ENCODE measurements at regions not wholly inside any gene's neighbourhood (a gene's known extent, or its start where the extent isn't known, plus 50 kb on each side); places are given as distances from the start of the nearest gene placed in this dataset.
A peak's percentile ranks its signal among the peaks of the same experiment; 100 is the strongest.

DNA sequence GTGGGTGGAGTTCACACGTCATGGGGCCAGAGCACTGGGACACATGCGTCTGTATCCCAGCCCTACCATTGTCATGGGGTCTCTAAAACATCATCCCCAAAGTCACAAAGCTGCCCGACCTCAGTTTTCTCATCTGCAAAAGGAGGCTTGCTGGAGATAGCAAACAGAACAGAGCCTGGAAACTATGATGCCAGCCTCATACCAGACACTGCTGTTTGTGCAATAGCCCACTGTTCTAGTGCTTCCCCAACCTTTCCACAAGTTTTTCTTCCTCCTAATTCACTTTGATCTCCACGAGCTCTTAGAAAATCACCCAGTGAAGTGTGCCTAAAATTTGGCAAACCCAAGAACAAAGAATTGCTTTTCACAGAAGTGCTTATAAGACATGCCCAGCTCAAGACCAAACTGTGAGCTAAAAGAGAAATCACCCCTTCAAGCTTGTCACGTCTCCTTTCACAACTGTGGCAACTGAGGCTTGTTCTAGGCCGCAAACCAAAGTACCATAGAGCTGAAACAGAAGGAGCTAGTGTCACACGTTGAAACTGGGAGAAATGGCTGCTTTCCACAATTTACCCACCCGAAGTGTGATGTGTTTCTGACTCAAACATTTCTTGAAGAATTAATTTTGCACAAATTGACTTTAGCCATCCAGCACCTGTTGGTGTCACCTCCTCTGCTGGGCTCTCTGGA lies 162.7 kb upstream of the ID2 start:
- DNase-seq (ENCODE audit: low read depth in 4 of 4, low spot score in 3 of 4): no peak

DNA sequence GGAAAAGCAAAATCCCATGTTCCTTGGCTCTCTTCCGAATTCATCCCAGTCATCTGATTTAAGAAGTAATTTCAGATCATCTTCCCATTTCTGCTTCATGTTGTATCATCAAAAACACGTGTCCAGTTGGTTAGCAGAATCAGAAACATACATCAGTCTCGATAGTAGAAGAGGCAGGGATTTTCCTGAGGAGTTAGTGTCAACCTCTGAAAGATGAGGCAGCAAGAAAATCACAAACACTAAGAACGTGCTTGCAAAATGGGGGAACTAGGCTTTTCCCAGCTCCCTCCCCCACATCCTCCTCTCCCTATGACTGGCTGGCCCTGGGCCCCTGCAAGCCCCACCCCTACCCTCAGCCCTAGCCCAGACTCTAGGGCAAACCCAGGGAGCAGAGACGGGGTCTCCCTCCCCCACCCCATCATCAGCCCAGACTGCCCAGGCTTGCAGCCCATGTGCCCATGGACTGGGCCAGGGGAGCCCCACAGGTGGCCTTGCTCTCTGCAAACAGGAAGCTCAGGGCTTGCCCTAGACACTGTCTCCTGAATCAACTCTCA lies 161.0 kb upstream of the ID2 start:
- DNase-seq (ENCODE audit: low read depth in 4 of 4, low spot score in 3 of 4): no peak

DNA sequence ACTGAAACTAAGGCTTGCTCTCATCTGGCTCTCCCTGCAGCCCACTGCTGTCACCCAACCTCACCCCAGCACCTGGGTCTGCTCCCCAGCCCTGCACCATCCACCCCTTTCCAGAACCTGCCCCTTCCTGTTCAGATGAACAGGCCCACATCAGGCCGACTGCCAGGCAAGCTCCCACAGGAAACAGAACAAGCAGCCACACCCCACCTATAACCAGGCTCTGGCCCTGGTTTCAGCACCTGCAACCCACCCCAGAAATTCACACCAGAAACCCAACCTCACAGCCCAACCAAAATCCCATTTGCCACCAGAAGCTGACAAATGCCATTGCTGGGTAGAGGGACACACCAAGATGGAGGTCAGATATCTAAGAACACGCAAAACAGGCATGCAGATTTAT lies 159.2 kb upstream of the ID2 start:
- DNase-seq (ENCODE audit: low read depth in 4 of 4, low spot score in 3 of 4): no peak

DNA sequence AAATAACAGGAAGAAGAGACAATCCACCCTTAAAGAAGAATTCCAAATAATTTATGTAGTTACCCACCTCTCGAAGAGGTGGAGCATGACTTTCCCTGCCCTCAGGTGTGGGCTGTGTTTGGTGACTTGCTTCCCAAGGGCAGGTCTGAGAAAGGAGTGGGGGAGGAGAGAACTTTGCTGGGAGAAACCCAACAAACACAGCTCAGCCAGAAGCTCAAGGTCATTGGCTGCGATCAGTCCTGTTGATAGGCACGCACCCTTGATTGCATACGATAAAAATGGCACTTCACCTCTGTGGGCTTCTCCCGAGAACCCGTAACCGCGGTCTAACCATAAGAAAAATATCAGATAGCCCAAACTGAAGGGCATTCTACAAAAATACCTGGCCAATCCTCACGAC lies 157.5 kb upstream of the ID2 start:
- no peak for DNase-seq (ENCODE audit: low read depth in 4 of 4, low spot score in 3 of 4)

DNA sequence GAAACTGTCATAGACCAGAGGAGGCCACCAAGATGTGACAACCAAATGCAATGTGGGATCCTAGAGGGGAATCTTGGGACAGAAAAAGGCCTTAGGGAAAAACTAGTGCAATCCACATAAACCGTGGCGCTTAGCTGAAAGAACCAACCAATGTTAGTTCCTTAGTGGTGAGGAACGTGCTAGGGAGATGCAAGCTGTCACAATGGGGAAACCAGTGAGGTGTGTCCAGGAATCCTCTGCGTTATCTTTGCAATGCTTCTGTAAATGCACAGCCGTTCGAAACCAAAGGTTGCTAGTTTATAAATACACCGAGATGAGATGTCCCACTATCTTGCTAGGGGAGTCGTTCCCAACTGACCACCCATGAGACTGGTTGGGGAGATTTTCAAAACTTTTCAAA lies 157.0 kb upstream of the ID2 start:
- no peak for DNase-seq (ENCODE audit: low read depth in 4 of 4, low spot score in 3 of 4)

DNA sequence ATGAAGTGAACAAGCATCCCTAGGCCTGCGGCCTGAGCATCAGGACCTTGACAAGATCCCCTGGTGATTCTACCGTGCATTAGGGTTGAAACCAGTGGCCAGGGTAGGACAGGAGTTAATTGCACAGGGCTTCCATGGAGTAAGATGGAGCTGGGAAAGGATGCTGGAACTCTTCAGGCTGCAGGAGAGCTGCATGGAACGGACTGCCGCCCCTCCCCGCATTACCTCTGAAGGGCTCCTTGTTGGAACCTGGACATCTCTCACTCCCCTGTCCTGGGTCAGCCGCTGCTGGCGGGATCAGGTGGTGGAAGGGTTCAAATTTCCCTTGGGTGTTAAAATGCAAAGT lies 156.6 kb upstream of the ID2 start:
- no peak for DNase-seq (ENCODE audit: low read depth in 4 of 4, low spot score in 3 of 4)

DNA sequence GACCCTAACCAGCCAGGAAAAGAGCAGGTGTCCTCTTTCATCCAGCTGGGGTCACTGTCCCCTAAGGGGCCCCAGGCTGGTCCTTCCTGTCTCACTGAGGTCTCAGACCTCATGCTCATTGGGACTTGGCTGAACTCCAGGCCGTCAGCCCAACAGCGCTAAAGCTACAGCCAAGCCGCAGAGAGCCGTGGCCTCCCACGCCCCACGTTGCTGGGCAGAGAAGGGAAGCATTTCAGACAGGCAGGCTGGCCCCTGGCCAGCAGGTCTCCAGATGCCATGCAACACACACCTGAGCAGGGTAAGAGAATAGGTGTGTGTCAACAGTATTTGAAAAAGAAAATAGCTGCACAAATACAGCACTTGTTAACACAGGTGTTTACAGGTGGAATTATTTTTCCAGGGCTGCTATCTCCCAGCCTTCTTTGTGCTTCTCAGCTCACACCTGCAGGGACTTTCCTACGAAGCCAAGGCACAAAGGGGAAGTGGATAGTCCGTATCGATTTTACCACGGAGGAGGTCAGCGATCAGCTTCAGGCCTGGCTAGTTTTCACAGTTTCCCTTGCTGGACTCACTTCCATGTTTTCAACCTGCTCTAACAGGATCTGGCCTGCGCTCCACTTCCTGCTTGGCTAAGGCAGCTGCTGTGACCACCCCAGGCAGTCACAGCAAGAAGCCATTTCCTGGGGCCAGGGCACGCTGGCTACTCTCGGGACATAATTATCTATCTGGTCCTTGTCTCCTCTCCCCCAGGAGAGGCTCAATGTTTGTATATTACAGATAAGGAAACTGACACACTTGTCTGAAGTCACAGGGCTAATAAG lies 156.1 kb upstream of the ID2 start:
- peak; percentile 56 to 76 (median 72) for DNase-seq (ENCODE audit: low read depth in 4 of 4, low spot score in 3 of 4)

DNA sequence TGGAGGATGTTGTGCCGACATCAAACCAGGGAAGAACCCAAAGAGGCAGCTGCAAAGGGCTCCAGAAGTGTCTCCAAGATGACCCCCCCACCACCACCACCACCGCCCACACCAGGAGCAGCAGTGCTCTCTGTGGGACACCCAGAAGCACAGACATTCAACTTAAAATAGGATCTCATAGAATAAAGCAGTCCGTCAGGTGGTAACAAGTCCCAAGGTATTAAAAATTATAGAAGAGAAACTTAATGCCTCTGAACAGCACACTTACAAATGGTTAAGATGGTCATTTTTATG lies 155.5 kb upstream of the ID2 start:
- DNase-seq (ENCODE audit: low read depth in 4 of 4, low spot score in 3 of 4): no peak

DNA sequence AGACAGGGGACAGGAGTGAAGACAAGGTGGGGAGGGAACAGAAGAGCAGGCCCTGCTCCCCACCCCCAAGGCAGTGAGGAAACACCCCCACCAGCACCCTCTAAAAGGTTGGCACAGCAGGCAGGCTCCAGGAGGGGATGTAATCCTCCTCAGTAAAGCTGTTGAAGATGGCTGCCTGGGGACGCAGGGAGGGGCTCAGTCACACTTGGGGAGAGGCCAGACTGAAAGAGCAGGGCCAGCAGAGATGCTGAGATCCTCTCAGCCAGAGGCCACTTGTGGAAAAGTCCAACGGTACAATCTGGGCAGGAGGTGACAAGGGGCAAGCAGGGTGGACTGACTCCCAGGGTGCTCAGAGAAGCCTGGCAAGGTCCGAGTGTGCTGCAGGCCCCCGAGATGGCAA lies 154.8 kb upstream of the ID2 start:
- DNase-seq (ENCODE audit: low read depth in 4 of 4, low spot score in 3 of 4): no peak

DNA sequence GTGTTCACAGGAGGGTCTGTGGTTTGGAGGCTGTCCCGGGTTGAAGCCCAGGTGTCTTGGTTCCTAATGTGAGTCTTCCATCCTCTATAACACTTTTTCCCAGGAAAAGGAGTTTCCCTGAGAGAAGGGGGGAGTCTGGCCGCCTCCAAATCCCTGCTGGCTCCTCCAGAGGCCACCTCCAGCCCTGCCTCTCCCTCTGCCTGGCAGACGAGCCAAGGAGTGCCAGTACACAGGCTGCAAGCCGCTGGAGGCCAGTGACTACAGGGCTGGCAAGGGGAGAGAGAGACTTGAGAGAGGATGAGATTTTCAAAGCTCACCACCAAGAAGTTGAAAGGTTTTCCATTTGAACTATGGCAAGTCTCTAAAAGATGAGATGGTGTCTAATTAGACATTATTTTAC lies 154.2 kb upstream of the ID2 start:
- no peak for DNase-seq (ENCODE audit: low read depth in 4 of 4, low spot score in 3 of 4)

DNA sequence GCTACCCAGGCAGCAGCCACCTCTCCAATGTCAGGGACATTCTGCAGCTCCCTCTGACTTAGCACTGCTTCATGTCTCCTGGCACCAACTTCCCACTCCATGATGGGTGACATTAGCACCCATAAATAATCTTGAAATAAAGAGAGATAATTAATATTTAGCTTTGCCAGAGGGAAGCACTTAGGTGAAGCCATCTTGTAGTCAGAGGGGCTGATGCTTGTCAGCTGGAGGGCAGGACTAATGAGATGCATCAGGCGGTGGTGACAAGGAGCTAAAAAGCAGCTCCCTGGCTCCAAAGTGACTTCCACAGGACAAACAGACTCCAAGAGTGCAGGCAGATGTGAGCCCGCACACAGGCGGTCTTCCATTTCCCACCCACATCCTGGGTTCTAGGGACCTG lies 153.0 kb upstream of the ID2 start:
- no peak for DNase-seq (ENCODE audit: low read depth in 4 of 4, low spot score in 3 of 4)

DNA sequence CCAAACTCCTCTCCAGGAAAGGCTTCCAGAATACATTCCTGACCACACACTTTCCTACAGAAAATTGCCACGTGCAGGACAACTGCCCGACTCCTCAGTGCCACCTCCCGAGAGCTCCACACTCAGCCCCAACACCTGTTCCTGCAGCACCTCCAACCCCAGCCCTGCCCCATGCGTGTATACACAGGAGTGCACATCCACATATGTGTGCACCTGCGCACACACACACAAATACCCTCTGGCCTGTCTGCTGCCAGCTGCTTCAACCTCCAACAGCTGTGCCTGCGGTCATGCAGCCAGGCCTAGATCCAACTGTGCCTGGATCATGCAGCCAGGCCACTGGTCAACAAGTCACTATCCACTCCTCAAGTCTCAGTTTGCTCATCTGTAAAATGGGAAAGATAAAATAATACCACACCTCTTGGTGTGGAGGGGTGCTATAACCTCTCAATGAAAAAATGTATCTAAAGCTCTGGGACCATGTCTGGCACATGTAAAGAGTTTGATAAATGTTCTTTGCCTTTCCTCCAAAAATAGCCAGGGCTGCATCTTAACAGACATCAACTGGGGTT lies 152.1 kb upstream of the ID2 start:
- no peak for DNase-seq (ENCODE audit: low read depth in 4 of 4, low spot score in 3 of 4)

DNA sequence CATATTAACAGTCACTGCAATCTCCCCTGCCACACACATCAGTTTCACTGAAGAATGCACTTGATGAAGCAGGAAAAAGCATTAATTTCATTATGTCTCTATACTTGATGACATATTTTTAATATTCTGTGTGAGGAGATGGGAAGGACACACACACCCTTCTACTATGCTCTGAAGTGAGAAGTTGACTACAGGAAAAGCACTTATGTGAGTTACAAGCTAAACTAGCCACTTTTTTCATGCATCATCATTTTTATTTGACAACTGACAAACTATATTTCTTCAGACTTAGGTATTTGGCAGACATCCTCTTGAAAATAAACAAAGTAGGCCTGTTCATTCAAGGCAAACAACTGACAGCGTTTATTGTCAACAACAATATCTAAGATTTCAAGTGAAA lies 150.4 kb upstream of the ID2 start:
- no peak for DNase-seq (ENCODE audit: low read depth in 4 of 4, low spot score in 3 of 4)

DNA sequence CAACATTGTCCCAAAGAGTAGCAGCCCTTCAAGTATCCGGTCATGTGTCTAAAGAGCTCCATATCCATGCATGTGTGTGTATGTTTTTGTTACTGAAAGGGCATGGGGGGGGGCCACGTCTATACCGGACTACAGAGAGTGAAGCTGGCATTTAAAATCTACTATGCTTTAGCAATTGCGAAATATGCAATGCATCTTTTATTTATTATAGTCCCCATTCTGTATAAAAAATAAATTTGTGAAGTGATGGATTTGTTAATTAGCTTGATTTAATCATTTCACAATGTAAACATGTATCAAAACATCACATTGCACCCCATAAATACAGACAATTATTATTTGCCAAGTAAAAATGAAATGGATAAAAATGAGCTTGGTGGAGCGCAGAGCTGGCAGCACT lies 149.4 kb upstream of the ID2 start:
- DNase-seq (ENCODE audit: low read depth in 4 of 4, low spot score in 3 of 4): no peak

DNA sequence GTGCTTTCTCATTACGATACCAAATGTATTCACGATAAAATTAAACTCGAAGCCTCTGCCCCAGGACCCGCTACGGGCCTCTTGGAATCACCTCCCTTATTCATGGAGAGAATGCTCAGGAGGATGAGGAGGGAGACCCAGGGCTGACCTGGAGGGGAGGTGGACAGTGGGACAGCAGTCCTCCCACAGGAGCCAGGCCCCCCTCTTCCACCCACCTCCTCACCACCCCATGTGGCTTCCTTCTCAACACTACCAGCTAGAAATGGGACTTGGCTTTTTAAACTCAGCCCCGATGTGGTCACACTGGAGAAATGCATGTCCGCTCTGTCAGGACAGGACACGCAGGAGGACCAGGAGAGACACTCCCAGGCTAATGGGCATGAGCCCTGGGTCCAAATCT lies 147.9 kb upstream of the ID2 start:
- no peak for DNase-seq (ENCODE audit: low read depth in 4 of 4, low spot score in 3 of 4)

DNA sequence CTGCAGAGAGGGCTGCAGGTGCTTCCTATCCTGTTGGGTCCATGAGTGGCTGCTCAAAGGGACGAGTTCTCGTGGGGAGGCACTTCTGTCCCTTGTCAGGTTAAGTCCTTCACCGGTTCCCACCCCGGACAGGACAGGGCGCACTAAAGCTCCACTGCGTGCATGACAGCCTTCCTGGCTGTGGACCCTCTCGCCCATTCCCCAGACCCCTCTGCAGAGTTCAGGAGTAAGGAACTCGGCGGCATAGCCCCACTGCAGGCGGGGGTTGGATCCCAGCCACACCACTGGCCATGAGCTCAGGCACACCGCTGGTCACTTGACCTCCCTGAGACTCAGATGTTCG lies 147.5 kb upstream of the ID2 start:
- DNase-seq (ENCODE audit: low read depth in 4 of 4, low spot score in 3 of 4): no peak

DNA sequence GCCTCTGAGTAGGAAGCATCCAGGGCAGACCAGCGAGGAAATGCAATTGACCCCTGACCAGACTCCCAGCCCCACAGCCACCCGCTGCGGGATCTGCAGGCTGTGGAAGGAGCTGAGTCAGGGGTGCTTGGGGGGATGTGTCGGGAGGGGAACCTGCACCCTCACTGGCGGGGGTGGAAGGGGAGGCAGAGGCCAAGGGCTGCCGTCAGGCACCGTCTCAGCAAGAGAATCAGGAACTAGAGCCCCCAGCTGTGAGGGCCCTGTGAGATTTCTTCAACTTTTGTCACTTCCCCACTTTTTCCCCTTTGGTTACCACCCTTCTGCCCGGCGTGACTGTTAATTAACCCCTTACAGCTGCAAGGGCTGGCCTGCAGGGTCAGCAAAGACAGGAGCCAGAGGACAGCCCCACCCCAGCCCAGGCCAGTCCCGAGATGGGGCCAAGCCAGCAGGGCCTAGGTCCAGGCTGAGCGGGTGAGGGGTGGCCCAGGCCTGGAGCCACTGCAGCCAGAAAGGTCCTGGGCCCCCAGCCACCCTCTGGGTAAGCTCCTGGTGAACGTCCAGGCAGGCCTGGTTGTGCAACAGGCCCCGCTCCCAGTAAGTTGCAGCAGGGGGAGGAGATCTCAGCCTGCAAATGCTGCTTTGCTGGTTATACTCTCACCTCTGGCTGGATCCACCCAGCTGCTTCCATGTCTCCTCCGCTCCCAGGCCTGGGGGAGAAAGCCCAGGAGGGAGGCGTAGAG lies 147.0 kb upstream of the ID2 start:
- DNase-seq (ENCODE audit: low read depth in 4 of 4, low spot score in 3 of 4): no peak

DNA sequence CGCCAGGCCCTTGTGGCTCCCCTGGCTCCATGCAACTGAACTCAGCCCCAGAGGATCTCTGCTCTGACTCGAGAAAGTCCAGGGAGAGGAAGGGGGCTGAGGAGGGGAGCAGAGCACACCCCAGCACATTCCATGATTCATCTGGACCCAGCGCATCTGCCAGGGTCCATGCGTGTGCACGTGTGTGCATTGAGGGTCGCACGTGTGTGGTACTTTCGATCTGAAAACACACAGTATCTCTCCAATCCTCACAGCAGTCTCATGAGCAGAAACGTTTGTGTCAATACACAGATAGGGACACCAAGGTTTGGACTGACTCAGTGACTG lies 146.4 kb upstream of the ID2 start:
- DNase-seq (ENCODE audit: low read depth in 4 of 4, low spot score in 3 of 4): no peak

DNA sequence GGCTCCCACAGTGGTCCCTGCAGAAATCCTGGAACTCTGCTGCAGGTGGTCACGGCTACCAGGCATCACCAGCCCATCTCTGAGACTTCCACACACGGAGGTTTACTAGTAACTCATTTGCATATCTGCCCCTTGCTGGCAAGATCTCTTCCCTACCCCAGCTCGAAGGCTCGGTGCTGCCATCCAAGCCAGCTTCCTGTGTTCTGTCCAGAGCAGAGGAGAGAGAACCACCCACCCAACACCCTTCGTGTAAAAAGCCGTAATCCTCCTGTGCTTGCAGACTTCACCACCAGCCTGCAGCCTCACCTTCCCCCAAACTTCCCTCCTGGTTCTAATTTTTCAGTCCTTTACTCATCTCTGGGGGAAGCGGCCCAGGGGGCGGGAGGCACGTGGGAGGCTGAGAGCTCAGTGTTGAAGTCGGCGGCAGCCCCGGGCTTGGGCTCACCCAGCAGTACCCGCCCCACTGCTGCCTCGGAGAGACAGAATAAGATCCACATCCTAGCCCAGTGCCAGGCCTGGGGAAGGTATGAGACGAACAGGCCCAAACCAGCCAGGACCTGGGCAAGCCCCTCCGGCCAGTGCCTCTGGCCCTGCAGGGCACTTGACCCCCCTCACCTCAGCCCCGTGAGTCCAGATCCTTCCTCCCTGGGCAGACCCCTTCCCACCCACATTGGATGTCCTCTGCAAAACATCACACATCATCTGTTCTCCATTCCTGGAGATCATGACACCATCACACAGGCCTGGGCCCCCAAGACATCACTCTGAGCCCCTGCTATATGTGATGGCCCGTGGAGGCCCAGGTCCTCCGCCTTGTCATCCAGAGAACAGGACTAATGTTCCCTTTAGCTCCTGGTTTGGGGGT lies 145.8 kb upstream of the ID2 start:
- DNase-seq (ENCODE audit: low read depth in 4 of 4, low spot score in 3 of 4): no peak

DNA sequence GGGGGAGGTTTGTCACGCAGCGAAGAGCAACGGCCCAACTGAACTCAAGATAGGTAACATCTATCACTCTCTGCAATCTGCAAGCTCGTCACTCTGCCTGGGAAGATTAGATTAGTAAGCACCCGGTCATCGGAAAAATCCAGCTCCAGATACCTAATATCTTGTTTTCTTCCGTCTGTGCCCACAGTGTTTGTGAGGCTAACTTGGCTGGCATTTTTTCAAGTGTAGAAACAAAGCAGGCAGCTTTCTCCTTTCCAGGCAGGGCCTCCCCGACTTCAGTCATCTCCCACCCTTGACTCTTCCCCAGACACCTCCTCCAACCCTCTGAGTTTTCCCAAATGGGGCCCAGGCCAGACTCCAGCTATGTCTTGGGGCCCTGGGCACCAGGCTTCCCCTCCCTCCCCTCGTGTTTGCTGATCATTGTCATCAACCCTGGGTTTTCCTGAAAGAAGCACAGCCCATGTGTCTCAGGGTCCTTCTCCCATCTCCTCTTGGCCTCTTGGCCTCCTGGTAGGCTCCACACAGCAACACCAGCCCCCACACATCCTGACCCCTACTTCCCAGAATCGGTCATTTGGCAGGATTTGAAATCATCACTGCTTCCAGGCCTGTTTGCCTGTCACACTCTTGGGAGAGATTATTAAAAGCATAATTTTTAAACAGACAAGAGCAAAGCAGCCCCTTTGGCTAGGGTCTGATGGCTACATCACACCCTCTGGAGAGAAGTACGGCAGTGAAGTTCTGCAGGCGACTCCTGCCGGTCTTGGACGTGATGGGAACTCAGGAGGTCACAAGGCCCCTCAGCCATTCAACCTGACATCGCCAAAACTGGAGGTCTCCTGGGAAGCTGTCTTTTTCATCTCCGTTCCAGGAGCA lies 144.9 kb upstream of the ID2 start:
- no peak for DNase-seq (ENCODE audit: low read depth in 4 of 4, low spot score in 3 of 4)

Measured in right renal pelvis (tissue), 4 donors.